GM19324 (cell line): ENCODE measurements at regions not wholly inside any gene's neighbourhood (a gene's known extent, or its start where the extent isn't known, plus 50 kb on each side); places are given as distances from the start of the nearest gene placed in this dataset.
A peak's percentile ranks its signal among the peaks of the same experiment; 100 is the strongest.

ENCODE experiments used
- ATAC-seq: cut with Tn5 transposase; IDR thresholded peaks from one replicate; pipeline ENCODE4 v1.9.1; 2021; ENCODE audit warnings: mild to moderate bottlenecking, moderate library complexity; ENCODE audit not compliant: unreplicated experiment, low FRiP score

- ATAC-seq: no peak
These were observed 165.6 kb downstream of the AREG start for GRCh38 chr4:74610491-74610890.

GRCh38 chr4:74612837-74613236, 167.9 kb downstream of the AREG start:
- ATAC-seq: no peak

GRCh38 chr4:74613266-74613665, 168.3 kb downstream of the AREG start:
- no peak for ATAC-seq

- ATAC-seq: no peak
These were observed 170.5 kb downstream of the AREG start for GRCh38 chr4:74615411-74615810.

- ATAC-seq: no peak
These were observed 173.2 kb downstream of the AREG start for GRCh38 chr4:74618166-74618565.

GRCh38 chr4:74618659-74619058, 173.7 kb downstream of the AREG start:
- no peak for ATAC-seq

- ATAC-seq: no peak
These were observed 174.2 kb downstream of the BTC start for GRCh38 chr4:74619931-74620702.

GRCh38 chr4:74621616-74622015, 172.7 kb downstream of the BTC start:
- no peak for ATAC-seq

GRCh38 chr4:74623041-74623440, 171.3 kb downstream of the BTC start:
- peak; percentile 55 for ATAC-seq

- no peak for ATAC-seq
These were observed 169.8 kb downstream of the BTC start for GRCh38 chr4:74624351-74625151.

- ATAC-seq: no peak
These were observed 168.3 kb downstream of the BTC start for GRCh38 chr4:74625981-74626380.

- ATAC-seq: no peak
These were observed 167.2 kb downstream of the BTC start for GRCh38 chr4:74627093-74627492.

- no peak for ATAC-seq
These were observed 166.8 kb downstream of the BTC start for GRCh38 chr4:74627504-74627903.

- ATAC-seq: no peak
These were observed 165.3 kb downstream of the BTC start for GRCh38 chr4:74628852-74629620.

GRCh38 chr4:74630551-74630950, 163.8 kb downstream of the BTC start:
- no peak for ATAC-seq

- no peak for ATAC-seq
These were observed 163.0 kb downstream of the BTC start for GRCh38 chr4:74631338-74631737.

GRCh38 chr4:74631988-74632387, 162.3 kb downstream of the BTC start:
- no peak for ATAC-seq

GRCh38 chr4:74632634-74633033, 161.7 kb downstream of the BTC start:
- ATAC-seq: no peak

GRCh38 chr4:74635074-74635473, 159.2 kb downstream of the BTC start:
- no peak for ATAC-seq

- no peak for ATAC-seq
These were observed 158.7 kb downstream of the BTC start for GRCh38 chr4:74635490-74636123.

GRCh38 chr4:74638001-74638400, 156.3 kb downstream of the BTC start:
- ATAC-seq: no peak
